Inflammatory macrophage (primary cell): ENCODE measurements at regions not wholly inside any gene's neighbourhood (a gene's known extent, or its start where the extent isn't known, plus 50 kb on each side); places are given as distances from the start of the nearest gene placed in this dataset.
"Not testable (repeated sequence)": the region's sequence is repeated elsewhere in the genome, so short reads cannot be mapped to it uniquely, and the experiment has no call there.

Experiments used
- DNase-seq, 2 donors: peaks; one replicate each; pipeline ENCODE4 v3.0.0-alpha.2; 2020 to 2022

GRCh38 chr15:30195355-30196008 is 60.6 kb downstream of the GOLGA8T start:
- not testable (repeated sequence) for DNase-seq

- DNase-seq: peak; percentile 16 to 54
Measured at GRCh38 chr15:30196009-30196375, 61.1 kb downstream of the GOLGA8T start.

GRCh38 chr15:30196769-30197168 is 61.9 kb downstream of the GOLGA8T start:
- not testable (repeated sequence) for DNase-seq

- not testable (repeated sequence) for DNase-seq
Measured at GRCh38 chr15:30201517-30201916, 66.7 kb downstream of the GOLGA8T start.

- DNase-seq: not testable (repeated sequence)
Measured at GRCh38 chr15:30213733-30214132, 78.9 kb downstream of the GOLGA8T start.

- not testable (repeated sequence) for DNase-seq
Measured at GRCh38 chr15:30221803-30222202, 87.0 kb downstream of the GOLGA8T start.

- not testable (repeated sequence) for DNase-seq
Measured at GRCh38 chr15:30222798-30223591, 88.1 kb downstream of the GOLGA8T start.

GRCh38 chr15:30225233-30225891 is 90.5 kb downstream of the GOLGA8T start:
- DNase-seq: not testable (repeated sequence)

- not testable (repeated sequence) for DNase-seq
Measured at GRCh38 chr15:30261432-30262141, 126.7 kb downstream of the GOLGA8T start.

- DNase-seq: not testable (repeated sequence)
Measured at GRCh38 chr15:30262142-30262460, 127.2 kb downstream of the GOLGA8T start.

- not testable (repeated sequence) for DNase-seq
Measured at GRCh38 chr15:30264000-30264399, 129.1 kb downstream of the GOLGA8T start.

- DNase-seq: not testable (repeated sequence)
Measured at GRCh38 chr15:30295150-30295844, 98.0 kb downstream of the CHRFAM7A start.

- DNase-seq: not testable (repeated sequence)
Measured at GRCh38 chr15:30303968-30304367, 89.4 kb downstream of the CHRFAM7A start.
